HEK293 (cell line): ENCODE measurements at regions not wholly inside any gene's neighbourhood (a gene's known extent, or its start where the extent isn't known, plus 50 kb on each side); places are given as distances from the start of the nearest gene placed in this dataset.

Experiments used
- KLF9 ChIP-seq: fragments of 450-650 bp; formaldehyde crosslinking; IDR thresholded peaks from 2 replicates; pipeline ENCODE4 v1.5.1; 2016; ENCODE audit warnings: missing biosample characterization, missing genetic modification characterization, low read depth
- MZF1 ChIP-seq: fragments of 450-650 bp; formaldehyde crosslinking; IDR thresholded peaks from 2 replicates; pipeline ENCODE4 v1.5.1; 2017; ENCODE audit warnings: missing biosample characterization, missing genetic modification characterization, borderline replicate concordance
- TCF7L2 ChIP-seq: IDR thresholded peaks from 2 replicates; pipeline ENCODE4 v1.6.1; 2011; ENCODE audit warnings: low read depth, mild to moderate bottlenecking, inconsistent platforms, low read length, moderate library complexity, borderline replicate concordance
- ZBTB7A ChIP-seq: fragments of 450-650 bp; formaldehyde crosslinking; IDR thresholded peaks from 2 replicates; pipeline ENCODE4 v1.5.1; 2016; ENCODE audit warnings: low read depth, missing biosample characterization, missing genetic modification characterization

- TF ChIP-seq MZF1 (tag by site-specific recombination) (no peak), ZBTB7A (tag by site-specific recombination) (no peak), KLF9 (tag by site-specific recombination) (no peak), TCF7L2 (no peak)
Observed at GRCh38 chr6:43843669-43844171, 73.7 kb downstream of the VEGFA start.
